ENCODE measurements at regions not wholly inside any gene's neighbourhood (a gene's known extent, or its start where the extent isn't known, plus 50 kb on each side); places are given as distances from the start of the nearest gene placed in this dataset.
"Not testable (repeated sequence)": the region's sequence is repeated elsewhere in the genome, so short reads cannot be mapped to it uniquely, and the experiment has no call there.

- not testable (repeated sequence) for DNase-seq (ENCODE audit: extremely low read depth, low read depth)
Observed at GRCh38 chr2:111463956-111464355, 343.2 kb downstream of the BCL2L11 start.

- DNase-seq (ENCODE audit: extremely low read depth, low read depth) = not testable (repeated sequence)
Observed at GRCh38 chr2:111464367-111464766, 343.7 kb downstream of the BCL2L11 start.

GRCh38 chr2:111465521-111465920 is 344.8 kb downstream of the BCL2L11 start:
- DNase-seq (ENCODE audit: extremely low read depth, low read depth) = not testable (repeated sequence)

- DNase-seq (ENCODE audit: extremely low read depth, low read depth) = not testable (repeated sequence)
Observed at GRCh38 chr2:111466744-111467143, 346.0 kb downstream of the BCL2L11 start.

- DNase-seq (ENCODE audit: extremely low read depth, low read depth) = not testable (repeated sequence)
Observed at GRCh38 chr2:111470924-111471323, 350.2 kb downstream of the BCL2L11 start.

GRCh38 chr2:111471791-111472530 is 351.2 kb downstream of the BCL2L11 start:
- not testable (repeated sequence) for DNase-seq (ENCODE audit: extremely low read depth, low read depth)

- DNase-seq (ENCODE audit: extremely low read depth, low read depth) = not testable (repeated sequence)
Observed at GRCh38 chr2:111472844-111473403, 352.2 kb downstream of the BCL2L11 start.

- not testable (repeated sequence) for DNase-seq (ENCODE audit: extremely low read depth, low read depth)
Observed at GRCh38 chr2:111473522-111473921, 352.8 kb downstream of the BCL2L11 start.

GRCh38 chr2:111474198-111474705 is 353.5 kb downstream of the BCL2L11 start:
- DNase-seq (ENCODE audit: extremely low read depth, low read depth) = not testable (repeated sequence)

GRCh38 chr2:111478335-111478734 is 357.6 kb downstream of the BCL2L11 start:
- not testable (repeated sequence) for DNase-seq (ENCODE audit: extremely low read depth, low read depth)

- DNase-seq (ENCODE audit: extremely low read depth, low read depth) = not testable (repeated sequence)
Observed at GRCh38 chr2:111478871-111479318, 358.2 kb downstream of the BCL2L11 start.

GRCh38 chr2:111480016-111480625 is 359.4 kb downstream of the BCL2L11 start:
- not testable (repeated sequence) for DNase-seq (ENCODE audit: extremely low read depth, low read depth)

GRCh38 chr2:111480633-111481032 is 359.9 kb downstream of the BCL2L11 start:
- DNase-seq (ENCODE audit: extremely low read depth, low read depth) = not testable (repeated sequence)

- DNase-seq (ENCODE audit: extremely low read depth, low read depth) = not testable (repeated sequence)
Observed at GRCh38 chr2:111481219-111481618, 360.5 kb downstream of the BCL2L11 start.

- DNase-seq (ENCODE audit: extremely low read depth, low read depth) = not testable (repeated sequence)
Observed at GRCh38 chr2:111482987-111483679, 362.4 kb downstream of the BCL2L11 start.

GRCh38 chr2:111484097-111484496 is 363.4 kb downstream of the BCL2L11 start:
- DNase-seq (ENCODE audit: extremely low read depth, low read depth) = not testable (repeated sequence)

GRCh38 chr2:111485895-111486294 is 365.2 kb downstream of the BCL2L11 start:
- not testable (repeated sequence) for DNase-seq (ENCODE audit: extremely low read depth, low read depth)

- DNase-seq (ENCODE audit: extremely low read depth, low read depth) = not testable (repeated sequence)
Observed at GRCh38 chr2:111488451-111488850, 367.7 kb downstream of the BCL2L11 start.

- DNase-seq (ENCODE audit: extremely low read depth, low read depth) = not testable (repeated sequence)
Observed at GRCh38 chr2:111489460-111489859, 368.7 kb downstream of the BCL2L11 start.

GRCh38 chr2:111491181-111491580 is 370.5 kb downstream of the BCL2L11 start:
- DNase-seq (ENCODE audit: extremely low read depth, low read depth) = not testable (repeated sequence)

- DNase-seq (ENCODE audit: extremely low read depth, low read depth) = not testable (repeated sequence)
Observed at GRCh38 chr2:111491614-111492013, 370.9 kb downstream of the BCL2L11 start.
